ENCODE measurements at regions not wholly inside any gene's neighbourhood (a gene's known extent, or its start where the extent isn't known, plus 50 kb on each side); places are given as distances from the start of the nearest gene placed in this dataset.

GRCh38 chr2:22276696-22277095 lies 1108.3 kb upstream of the KLHL29 start:
- no peak for TF ChIP-seq CTCF (IDR thresholded peaks at IDR 0.05)
- no peak for TF ChIP-seq POLR2A (IDR thresholded peaks at IDR 0.05)

Data from heart left ventricle (tissue), 13 donors.